ENCODE measurements at regions not wholly inside any gene's neighbourhood (a gene's known extent, or its start where the extent isn't known, plus 50 kb on each side); places are given as distances from the start of the nearest gene placed in this dataset.
"Not testable (repeated sequence)": the region's sequence is repeated elsewhere in the genome, so short reads cannot be mapped to it uniquely, and the experiment has no call there.

GRCh38 chr2:199572571-199572970 is 114.8 kb upstream of the SATB2 start:
- H3K4me1 ChIP-seq (ENCODE audit: control insufficient read depth, insufficient read depth, low read length, poor library complexity, severe bottlenecking), result no peaks in the 10 kb centered on the region

DNA sequence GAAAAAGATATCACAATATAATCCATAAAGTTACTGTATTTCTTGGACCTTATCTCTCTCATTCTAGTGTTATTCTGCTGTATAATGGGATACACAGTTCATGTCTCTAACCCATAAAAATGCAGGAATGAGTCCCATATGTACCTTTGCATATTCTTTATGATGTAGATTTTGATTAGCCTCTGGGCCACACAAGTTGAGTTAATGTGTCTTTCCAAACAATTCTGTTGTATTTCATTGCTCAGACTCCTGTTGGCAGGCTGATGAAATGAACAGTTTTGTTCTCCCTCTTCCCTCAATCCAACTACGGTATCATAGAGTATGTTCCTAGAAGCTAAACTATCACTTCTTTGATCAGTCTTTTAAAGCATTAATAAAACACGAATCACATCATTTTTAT is 113.2 kb upstream of the SATB2 start:
- no peak overlapping the region for H3K4me3 ChIP-seq (ENCODE audit: extremely low read depth, insufficient read depth, low read length, poor library complexity, severe bottlenecking)
- H3K9me3 ChIP-seq (ENCODE audit: control insufficient read depth, low read length), result no peaks in the 10 kb centered on the region
- H3K4me1 ChIP-seq (ENCODE audit: control insufficient read depth, insufficient read depth, low read length, poor library complexity, severe bottlenecking), result no peaks in the 10 kb centered on the region
- H3K36me3 ChIP-seq (ENCODE audit: control insufficient read depth, insufficient read depth, low read length), result no peaks in the 10 kb centered on the region
- H3K27ac ChIP-seq (ENCODE audit: low read depth, low read length, severe bottlenecking), result no peak overlapping the region
- WGBS, 2 experiments (ENCODE audit: insufficient coverage in 2 of 2), result no CpG with 5 or more reads among the region's 2 CpGs

More at GRCh38 chr2:199572571-199572970, 114.8 kb upstream of the SATB2 start:
- H3K27ac ChIP-seq (ENCODE audit: low read depth, low read length, severe bottlenecking), result no peak overlapping the region
- H3K9me3 ChIP-seq (ENCODE audit: control insufficient read depth, low read length), result no peaks in the 10 kb centered on the region
- H3K36me3 ChIP-seq (ENCODE audit: control insufficient read depth, insufficient read depth, low read length), result no peaks in the 10 kb centered on the region
- no peak overlapping the region for H3K4me3 ChIP-seq (ENCODE audit: extremely low read depth, insufficient read depth, low read length, poor library complexity, severe bottlenecking)
- 100% methylated on average over 1 of the region's 1 CpG; no CpG with 5 or more reads in 1 of the 2 experiments for WGBS, 2 experiments (ENCODE audit: insufficient coverage in 2 of 2)

DNA sequence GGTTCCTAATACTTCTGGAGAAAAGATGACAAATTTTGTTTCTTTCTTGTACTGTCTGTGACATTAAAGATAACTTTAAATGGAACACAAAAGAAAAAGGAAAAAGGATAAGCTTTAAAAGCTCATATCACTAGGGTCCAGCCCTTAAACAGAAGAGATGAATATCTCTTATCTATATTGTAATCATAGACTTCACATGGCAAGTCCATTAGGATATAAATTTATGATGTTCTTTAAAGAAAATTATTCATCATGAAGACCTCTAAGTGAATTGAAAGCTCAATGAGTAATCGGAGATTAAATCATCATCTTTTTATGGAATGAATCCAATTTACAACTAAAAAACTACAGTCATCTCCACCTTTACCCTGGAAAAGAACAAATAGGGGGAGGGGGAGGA is 111.6 kb upstream of the SATB2 start:
- no CpG with 5 or more reads among the region's 1 CpG for WGBS, 2 experiments (ENCODE audit: insufficient coverage in 2 of 2)

DNA sequence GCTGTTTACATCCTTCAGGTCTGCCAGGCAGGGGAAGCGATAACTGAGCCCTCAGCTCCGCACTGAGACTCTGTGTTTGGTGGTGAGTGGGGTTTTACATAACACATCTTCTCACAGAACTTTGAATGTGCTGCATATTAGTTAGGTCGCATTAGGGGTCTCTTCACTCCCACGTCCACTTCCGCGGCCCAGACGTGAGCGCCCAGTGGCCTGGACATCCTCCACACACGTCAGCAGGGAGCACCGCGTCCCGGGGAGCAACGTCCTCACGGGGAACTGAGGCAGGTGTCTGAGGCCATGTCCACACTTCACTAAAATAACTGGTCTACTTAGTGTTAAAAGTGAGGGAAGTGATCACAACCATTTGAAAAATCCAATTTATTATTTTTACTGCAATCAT is 100.4 kb upstream of the SATB2 start:
- Histone ChIP-seq H3K4me1 (ENCODE audit: control insufficient read depth, insufficient read depth, low read length, poor library complexity, severe bottlenecking) (no peaks in the 10 kb centered on the region), H3K9me3 (ENCODE audit: control insufficient read depth, low read length) (no peaks in the 10 kb centered on the region), H3K27ac (ENCODE audit: low read depth, low read length, severe bottlenecking) (no peak overlapping the region), H3K4me3 (ENCODE audit: extremely low read depth, insufficient read depth, low read length, poor library complexity, severe bottlenecking) (no peak overlapping the region), H3K36me3 (ENCODE audit: control insufficient read depth, insufficient read depth, low read length) (no peaks in the 10 kb centered on the region)
- WGBS, 2 experiments (ENCODE audit: insufficient coverage in 2 of 2), result 91 to 95% methylated on average over 4 to 6 of the region's 14 CpGs

More for the DNA sequence above, 111.6 kb upstream of the SATB2 start:
- no peaks in the 10 kb centered on the region for H3K36me3 ChIP-seq (ENCODE audit: control insufficient read depth, insufficient read depth, low read length)
- H3K9me3 ChIP-seq (ENCODE audit: control insufficient read depth, low read length), result no peaks in the 10 kb centered on the region
- H3K4me1 ChIP-seq (ENCODE audit: control insufficient read depth, insufficient read depth, low read length, poor library complexity, severe bottlenecking), result no peaks in the 10 kb centered on the region
- no peak overlapping the region for H3K27ac ChIP-seq (ENCODE audit: low read depth, low read length, severe bottlenecking)
- no peak overlapping the region for H3K4me3 ChIP-seq (ENCODE audit: extremely low read depth, insufficient read depth, low read length, poor library complexity, severe bottlenecking)

DNA sequence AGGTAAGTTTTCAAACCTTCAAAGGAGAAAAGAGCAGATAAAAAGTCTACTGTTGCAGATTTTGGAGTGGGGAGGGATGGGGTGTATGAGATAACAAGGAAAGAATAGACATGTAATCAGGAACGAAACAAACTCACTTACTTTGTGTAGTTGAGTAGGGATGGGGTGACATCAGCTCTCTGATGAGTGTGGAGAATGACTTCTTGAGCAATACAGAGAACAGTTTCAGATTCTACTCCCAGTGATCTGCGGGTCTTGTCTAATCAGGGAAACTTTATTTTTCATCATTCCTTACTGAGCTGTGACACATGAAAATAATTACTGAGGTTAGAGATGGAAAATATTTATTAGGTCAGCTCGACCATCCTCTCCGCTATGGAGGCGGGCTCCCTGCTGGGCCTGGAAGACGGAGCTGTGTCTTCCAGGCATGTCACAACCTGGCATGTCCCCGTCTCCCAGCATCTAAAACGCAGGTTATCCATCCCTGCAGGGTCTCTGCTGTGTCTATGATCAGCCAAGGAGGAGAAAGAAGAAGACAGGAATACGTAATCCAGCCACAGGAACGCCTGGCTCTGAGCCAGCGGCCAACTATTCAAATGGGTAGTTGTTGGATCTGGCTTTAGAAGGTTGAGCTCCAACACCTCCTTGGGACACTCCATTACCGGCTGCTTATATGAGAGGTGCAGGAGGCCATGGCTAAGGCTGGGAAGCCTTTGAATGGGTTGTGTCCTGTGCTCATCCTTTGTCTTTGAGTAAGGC is 99.0 kb upstream of the SATB2 start:
- Histone ChIP-seq H3K4me3 (ENCODE audit: extremely low read depth, insufficient read depth, low read length, poor library complexity, severe bottlenecking) (no peak overlapping the region), H3K4me1 (ENCODE audit: control insufficient read depth, insufficient read depth, low read length, poor library complexity, severe bottlenecking) (no peaks in the 10 kb centered on the region), H3K9me3 (ENCODE audit: control insufficient read depth, low read length) (no peaks in the 10 kb centered on the region), H3K27ac (ENCODE audit: low read depth, low read length, severe bottlenecking) (no peak overlapping the region), H3K36me3 (ENCODE audit: control insufficient read depth, insufficient read depth, low read length) (no peaks in the 10 kb centered on the region)
- 92% methylated on average over 5 to 7 of the region's 12 CpGs for WGBS, 2 experiments (ENCODE audit: insufficient coverage in 2 of 2)

DNA sequence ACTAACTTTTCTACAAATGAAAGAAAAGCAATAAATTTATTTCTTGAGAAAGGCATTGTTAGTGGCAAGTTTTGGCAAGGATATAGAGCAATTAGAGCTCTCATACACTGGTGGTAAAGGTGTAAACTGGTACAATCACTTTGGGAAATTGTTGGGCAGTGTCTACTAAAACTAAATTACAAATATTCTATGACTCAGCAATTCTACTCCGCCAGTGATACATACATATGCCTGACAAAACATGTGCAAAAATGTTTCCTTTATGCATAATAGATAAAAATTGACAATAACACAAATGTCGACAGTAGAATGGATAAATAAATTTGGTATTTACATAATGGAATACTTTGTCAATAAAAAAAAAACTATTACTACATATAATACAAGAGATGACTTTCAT is 96.3 kb upstream of the SATB2 start:
- Histone ChIP-seq H3K4me3 (ENCODE audit: extremely low read depth, insufficient read depth, low read length, poor library complexity, severe bottlenecking) (no peak overlapping the region), H3K36me3 (ENCODE audit: control insufficient read depth, insufficient read depth, low read length) (no peaks in the 10 kb centered on the region), H3K9me3 (ENCODE audit: control insufficient read depth, low read length) (no peaks in the 10 kb centered on the region), H3K4me1 (ENCODE audit: control insufficient read depth, insufficient read depth, low read length, poor library complexity, severe bottlenecking) (no peaks in the 10 kb centered on the region), H3K27ac (ENCODE audit: low read depth, low read length, severe bottlenecking) (no peak overlapping the region)
- no CpG with 5 or more reads among the region's 2 CpGs for WGBS, 2 experiments (ENCODE audit: insufficient coverage in 2 of 2)

DNA sequence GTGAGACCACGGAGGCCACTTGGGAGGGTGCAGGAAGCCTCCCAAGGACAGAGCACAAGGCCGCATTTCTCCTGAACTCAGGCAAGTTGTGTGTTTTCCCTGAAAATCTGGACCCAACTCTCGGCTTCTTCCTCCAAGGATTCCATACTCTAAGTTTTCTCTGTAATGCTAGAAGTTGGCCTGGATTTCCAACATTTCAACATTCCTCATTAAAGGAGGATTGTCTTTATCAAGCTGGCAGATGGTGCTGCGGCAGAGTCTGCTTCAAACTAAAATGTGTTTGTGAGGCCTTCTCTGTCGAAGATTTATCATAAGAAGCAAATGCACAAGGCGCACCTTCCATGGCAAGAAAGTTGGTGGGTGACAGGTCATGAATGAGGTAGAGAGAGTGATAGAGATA is 94.4 kb upstream of the SATB2 start:
- Histone ChIP-seq H3K36me3 (ENCODE audit: control insufficient read depth, insufficient read depth, low read length) (no peaks in the 10 kb centered on the region), H3K4me1 (ENCODE audit: control insufficient read depth, insufficient read depth, low read length, poor library complexity, severe bottlenecking) (no peaks in the 10 kb centered on the region), H3K4me3 (ENCODE audit: extremely low read depth, insufficient read depth, low read length, poor library complexity, severe bottlenecking) (no peak overlapping the region), H3K9me3 (ENCODE audit: control insufficient read depth, low read length) (no peaks in the 10 kb centered on the region), H3K27ac (ENCODE audit: low read depth, low read length, severe bottlenecking) (no peak overlapping the region)
- WGBS, 2 experiments (ENCODE audit: insufficient coverage in 2 of 2), result 85 to 95% methylated on average over 6 of the region's 6 CpGs

DNA sequence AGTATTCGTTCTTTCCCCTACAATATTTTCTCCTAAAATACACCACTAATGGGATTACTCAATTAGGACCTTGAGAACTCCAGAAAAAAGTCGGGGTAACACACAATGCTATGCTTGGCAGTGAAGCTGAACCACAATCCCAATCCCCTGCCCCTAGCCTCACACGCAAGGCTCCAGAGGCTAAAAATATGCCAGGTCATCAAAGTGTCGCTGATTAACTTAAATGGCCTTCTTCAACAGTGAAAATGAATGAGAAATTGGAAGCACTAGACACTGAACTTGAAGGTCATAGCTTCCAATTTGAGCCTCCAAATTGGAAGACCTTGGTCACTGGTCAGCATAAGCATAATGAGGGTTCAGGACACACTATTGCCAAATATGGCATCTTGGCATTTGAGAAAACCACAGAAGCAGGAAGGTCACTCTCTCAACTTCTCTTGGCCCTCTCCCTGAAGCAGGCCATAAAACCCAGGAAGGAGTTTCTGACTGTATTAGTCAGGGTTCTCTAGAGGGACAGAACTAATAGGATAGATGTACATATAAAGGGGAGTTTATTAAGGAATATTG is 86.0 kb upstream of the SATB2 start:
- Histone ChIP-seq H3K4me3 (ENCODE audit: extremely low read depth, insufficient read depth, low read length, poor library complexity, severe bottlenecking) (no peak overlapping the region), H3K4me1 (ENCODE audit: control insufficient read depth, insufficient read depth, low read length, poor library complexity, severe bottlenecking) (no peaks in the 10 kb centered on the region), H3K9me3 (ENCODE audit: control insufficient read depth, low read length) (no peaks in the 10 kb centered on the region), H3K36me3 (ENCODE audit: control insufficient read depth, insufficient read depth, low read length) (no peaks in the 10 kb centered on the region), H3K27ac (ENCODE audit: low read depth, low read length, severe bottlenecking) (no peak overlapping the region)
- WGBS, 2 experiments (ENCODE audit: insufficient coverage in 2 of 2), result 90 to 96% methylated on average over 2 to 3 of the region's 4 CpGs

DNA sequence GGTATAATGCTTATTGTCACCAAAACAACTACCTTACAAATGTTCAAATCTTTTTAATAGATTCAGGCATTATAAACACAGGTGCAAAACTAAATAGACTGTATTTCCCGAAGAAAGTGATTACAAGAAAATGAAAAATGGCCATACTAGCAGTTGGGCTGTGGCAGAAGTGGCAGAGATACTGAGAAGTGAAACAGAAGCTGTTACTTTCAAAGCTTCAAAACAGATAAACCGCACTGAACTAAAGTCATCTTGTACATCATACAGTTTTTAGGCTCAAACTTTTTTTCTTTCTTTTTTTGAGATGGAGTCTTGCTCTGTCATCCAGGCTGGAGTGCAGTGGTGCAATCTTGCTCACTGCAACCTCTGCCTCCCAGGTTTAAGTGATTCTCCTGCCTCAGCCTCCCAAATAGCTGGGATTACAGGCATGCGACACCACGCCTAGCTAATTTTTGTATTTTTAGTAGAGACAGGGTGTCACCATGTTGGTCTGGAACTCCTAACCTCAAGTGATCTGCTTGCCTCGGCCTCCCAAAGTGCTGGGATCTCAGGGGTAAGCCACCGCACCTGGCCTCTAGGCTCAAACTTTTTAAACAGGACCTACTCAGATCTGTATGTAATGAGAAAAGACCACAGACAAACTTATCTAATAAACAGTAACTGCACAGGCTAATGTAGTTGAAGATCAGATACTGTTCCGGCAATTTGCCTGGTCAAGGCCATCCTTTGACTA is 77.9 kb upstream of the SATB2 start:
- H3K4me1 ChIP-seq (ENCODE audit: control insufficient read depth, insufficient read depth, low read length, poor library complexity, severe bottlenecking), result no peaks in the 10 kb centered on the region
- no peak overlapping the region for H3K27ac ChIP-seq (ENCODE audit: low read depth, low read length, severe bottlenecking)
- H3K36me3 ChIP-seq (ENCODE audit: control insufficient read depth, insufficient read depth, low read length), result no peaks in the 10 kb centered on the region
- H3K4me3 ChIP-seq (ENCODE audit: extremely low read depth, insufficient read depth, low read length, poor library complexity, severe bottlenecking), result no peak overlapping the region
- WGBS, 2 experiments (ENCODE audit: insufficient coverage in 2 of 2), result 90 to 91% methylated on average over 2 to 5 of the region's 7 CpGs
- H3K9me3 ChIP-seq (ENCODE audit: control insufficient read depth, low read length), result no peaks in the 10 kb centered on the region

DNA sequence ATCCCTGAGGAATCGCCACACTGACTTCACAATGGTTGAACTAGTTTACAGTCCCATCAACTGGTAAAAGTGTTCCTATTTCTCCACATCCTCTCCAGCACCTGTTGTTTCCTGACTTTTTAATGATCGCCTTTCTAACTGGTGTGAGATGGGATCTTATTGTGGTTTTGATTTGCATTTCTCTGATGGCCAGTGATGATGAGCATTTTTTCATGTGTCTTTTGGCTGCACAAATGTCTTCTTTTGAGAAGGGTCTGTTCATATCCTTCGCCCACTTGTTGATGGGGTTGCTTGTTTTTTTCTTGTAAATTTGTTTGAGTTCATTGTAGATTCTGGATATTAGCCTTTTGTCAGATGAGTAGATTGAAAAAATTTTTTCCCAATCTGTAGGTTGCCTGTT is 76.1 kb upstream of the SATB2 start:
- not testable (repeated sequence) for H3K9me3 ChIP-seq (ENCODE audit: control insufficient read depth, low read length); H3K36me3 ChIP-seq (ENCODE audit: control insufficient read depth, insufficient read depth, low read length); H3K4me1 ChIP-seq (ENCODE audit: control insufficient read depth, insufficient read depth, low read length, poor library complexity, severe bottlenecking); H3K4me3 ChIP-seq (ENCODE audit: extremely low read depth, insufficient read depth, low read length, poor library complexity, severe bottlenecking); H3K27ac ChIP-seq (ENCODE audit: low read depth, low read length, severe bottlenecking)
- no CpG with 5 or more reads among the region's 3 CpGs for WGBS, 2 experiments (ENCODE audit: insufficient coverage in 2 of 2)

- H3K27ac ChIP-seq (ENCODE audit: low read depth, low read length, severe bottlenecking), result no peak overlapping the region
- H3K4me1 ChIP-seq (ENCODE audit: control insufficient read depth, insufficient read depth, low read length, poor library complexity, severe bottlenecking), result no peaks in the 10 kb centered on the region
- 88 to 100% methylated on average over 1 of the region's 1 CpG for whole genome bisulfite sequencing, 2 experiments (ENCODE audit: insufficient coverage in 2 of 2)
Measured at GRCh38 chr2:199527071-199527470, 69.3 kb upstream of the SATB2 start.

More at GRCh38 chr2:199527071-199527470, 69.3 kb upstream of the SATB2 start:
- Histone ChIP-seq H3K9me3 (ENCODE audit: control insufficient read depth, low read length) (no peaks in the 10 kb centered on the region), H3K4me3 (ENCODE audit: extremely low read depth, insufficient read depth, low read length, poor library complexity, severe bottlenecking) (no peak overlapping the region), H3K36me3 (ENCODE audit: control insufficient read depth, insufficient read depth, low read length) (no peaks in the 10 kb centered on the region)

All from mesodermal cell (in vitro differentiated cells).